GM13976 (cell line): ENCODE measurements at regions not wholly inside any gene's neighbourhood (a gene's known extent, or its start where the extent isn't known, plus 50 kb on each side); places are given as distances from the start of the nearest gene placed in this dataset.

ENCODE experiments used
- DNase-seq: peaks from one replicate; pipeline ENCODE4 v3.0.0; 2012; ENCODE audit warnings: low spot score
- CTCF ChIP-seq: IDR thresholded peaks from 2 replicates; pipeline ENCODE4 v1.5.1; 2012; ENCODE audit warnings: borderline replicate concordance, mild to moderate bottlenecking; ENCODE audit not compliant: insufficient read depth; ENCODE audit errors: extremely low read depth, missing control alignments, control extremely low read depth
- in situ Hi-C: fragments of 300-500 bp; cut with MboI; formaldehyde crosslinking; loops from one replicate; pipeline ENCODE4 v1.12.0; 2022; ENCODE audit warnings: low sequenced_read_pairs, mixed read lengths, inconsistent platforms; ENCODE audit not compliant: unreplicated experiment

GRCh38 chr10:53476650-53477312, 704.2 kb upstream of the MBL2 start:
- in situ Hi-C loops, result no loop called here
- no peak for TF ChIP-seq CTCF
- no peak for DNase-seq

GRCh38 chr10:53469383-53469782, 696.8 kb upstream of the MBL2 start:
- in situ Hi-C loops, result no loop called here
- no peak for DNase-seq
- TF ChIP-seq CTCF, result no peak

GRCh38 chr10:53463539-53463938, 691.0 kb upstream of the MBL2 start:
- in situ Hi-C loops, result no loop called here
- DNase-seq, result no peak
- TF ChIP-seq CTCF, result no peak

GRCh38 chr10:53458007-53458406, 685.4 kb upstream of the MBL2 start:
- TF ChIP-seq CTCF, result no peak
- in situ Hi-C loops, result no loop called here

GRCh38 chr10:53453196-53453595, 680.6 kb upstream of the MBL2 start:
- no peak for TF ChIP-seq CTCF
- in situ Hi-C loops, result no loop called here
- no peak for DNase-seq

More at GRCh38 chr10:53458007-53458406, 685.4 kb upstream of the MBL2 start:
- DNase-seq, result no peak

GRCh38 chr10:53447576-53447975, 675.0 kb upstream of the MBL2 start:
- DNase-seq, result no peak
- TF ChIP-seq CTCF, result no peak
- in situ Hi-C loops, result no loop called here
